OCI-LY3 (cell line): ENCODE measurements at regions not wholly inside any gene's neighbourhood (a gene's known extent, or its start where the extent isn't known, plus 50 kb on each side); places are given as distances from the start of the nearest gene placed in this dataset.

Experiments
- EZH2phosphoT487 ChIP-seq: fragments of 200-600 bp; shearing (Covaris generic); IDR thresholded peaks from 2 replicates; pipeline ENCODE4 v1.6.1; 2018; ENCODE audit warnings: antibody characterized with exemption, mixed run types, low read depth
- TF ChIP-seq, protein P1 (sequence below): fragments of 200-600, 300-600 bp; sonication (generic); IDR thresholded peaks from 2 replicates; pipeline ENCODE4 v1.5.1; 2014; ENCODE audit warnings: antibody characterized with exemption, low read length, low read depth

DNA sequence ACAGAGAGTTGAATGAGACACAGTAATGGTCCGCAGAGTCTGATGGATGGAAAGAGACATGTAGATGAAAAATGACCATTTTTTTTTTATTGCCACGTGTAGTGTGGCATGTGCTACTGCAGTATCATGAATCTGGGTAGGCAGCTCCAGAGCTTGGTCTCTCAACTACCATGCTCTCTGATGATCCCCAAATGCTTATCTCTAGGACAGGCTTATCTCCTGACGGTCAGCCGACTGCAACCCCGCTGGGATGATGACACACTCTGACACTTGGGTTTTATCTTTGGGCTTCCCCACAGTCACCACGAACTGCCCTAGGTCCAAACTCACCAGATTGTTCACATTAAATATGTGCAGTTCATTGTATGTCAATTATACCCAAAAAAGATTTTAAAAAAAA, 239.7 kb downstream of the QDPR start:
- TF ChIP-seq, protein P1, sequence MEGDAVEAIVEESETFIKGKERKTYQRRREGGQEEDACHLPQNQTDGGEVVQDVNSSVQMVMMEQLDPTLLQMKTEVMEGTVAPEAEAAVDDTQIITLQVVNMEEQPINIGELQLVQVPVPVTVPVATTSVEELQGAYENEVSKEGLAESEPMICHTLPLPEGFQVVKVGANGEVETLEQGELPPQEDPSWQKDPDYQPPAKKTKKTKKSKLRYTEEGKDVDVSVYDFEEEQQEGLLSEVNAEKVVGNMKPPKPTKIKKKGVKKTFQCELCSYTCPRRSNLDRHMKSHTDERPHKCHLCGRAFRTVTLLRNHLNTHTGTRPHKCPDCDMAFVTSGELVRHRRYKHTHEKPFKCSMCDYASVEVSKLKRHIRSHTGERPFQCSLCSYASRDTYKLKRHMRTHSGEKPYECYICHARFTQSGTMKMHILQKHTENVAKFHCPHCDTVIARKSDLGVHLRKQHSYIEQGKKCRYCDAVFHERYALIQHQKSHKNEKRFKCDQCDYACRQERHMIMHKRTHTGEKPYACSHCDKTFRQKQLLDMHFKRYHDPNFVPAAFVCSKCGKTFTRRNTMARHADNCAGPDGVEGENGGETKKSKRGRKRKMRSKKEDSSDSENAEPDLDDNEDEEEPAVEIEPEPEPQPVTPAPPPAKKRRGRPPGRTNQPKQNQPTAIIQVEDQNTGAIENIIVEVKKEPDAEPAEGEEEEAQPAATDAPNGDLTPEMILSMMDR = no peak
- no peak for TF ChIP-seq EZH2phosphoT487
